NCI-H82 treated with DMSO at 0.1 percent for 48 hours (cell line): ENCODE measurements at regions not wholly inside any gene's neighbourhood (a gene's known extent, or its start where the extent isn't known, plus 50 kb on each side); places are given as distances from the start of the nearest gene placed in this dataset.
"Not testable (repeated sequence)": the region's sequence is repeated elsewhere in the genome, so short reads cannot be mapped to it uniquely, and the experiment has no call there.

ENCODE experiments used
- DNase-seq: peaks from one replicate; lab custom pipeline; 2025; ENCODE audit not compliant: unreplicated experiment; lab: John Stamatoyannopoulos, UW

- DNase-seq = no peak
These were observed 366.9 kb downstream of the OSR1 start for GRCh38 chr2:18991177-18992168.

DNA sequence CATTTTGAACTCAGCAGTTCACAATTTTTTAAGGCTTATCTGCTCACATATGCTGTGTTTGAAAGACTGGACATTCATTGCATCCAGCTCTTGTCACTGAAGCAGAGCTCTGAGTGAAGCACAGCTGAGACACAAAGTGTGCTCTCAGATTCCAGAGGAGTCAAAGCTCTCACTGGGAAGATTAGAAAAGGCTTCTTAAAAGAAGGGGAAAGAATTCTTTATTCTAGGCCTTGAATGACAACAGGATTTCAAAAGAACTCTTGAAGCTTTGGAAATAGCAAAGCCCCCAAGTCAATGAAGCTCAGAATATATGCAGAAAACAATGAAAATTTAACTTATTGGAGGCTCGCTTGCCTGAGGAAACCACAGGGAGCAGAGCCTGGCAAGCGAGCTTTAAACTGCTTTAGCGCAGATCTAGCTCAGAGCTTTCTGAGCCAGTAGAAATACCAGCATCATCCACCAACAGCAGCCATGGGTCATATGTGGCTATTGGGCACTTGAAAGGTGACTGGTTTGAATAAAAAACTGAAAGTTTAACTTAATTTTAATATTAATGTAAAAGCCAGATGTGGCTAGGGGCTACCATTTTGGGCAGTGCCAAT is 369.7 kb downstream of the OSR1 start:
- no peak for DNase-seq

DNA sequence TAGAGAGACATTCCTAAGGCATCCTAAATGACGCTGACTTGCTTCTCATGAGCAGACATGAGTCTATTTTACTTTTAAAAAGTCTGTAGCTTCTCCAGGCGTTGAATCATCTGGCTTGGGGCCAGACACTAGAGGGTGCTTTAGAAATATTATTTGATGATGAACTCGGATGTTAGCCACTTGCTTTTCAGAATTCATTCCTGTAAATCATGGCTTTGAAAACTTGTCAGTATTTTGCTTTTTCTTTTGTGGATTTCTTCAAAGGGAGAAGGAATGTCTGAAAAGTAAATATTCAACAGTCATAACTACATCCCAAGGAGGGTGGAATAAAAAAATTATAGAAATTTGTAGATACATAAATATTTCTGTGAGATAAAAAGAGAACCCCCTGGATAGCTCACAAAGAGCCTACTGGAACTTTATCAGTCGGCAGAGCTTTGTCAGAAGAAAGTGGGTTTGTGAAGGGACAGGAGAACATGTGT is 370.8 kb downstream of the OSR1 start:
- no peak for DNase-seq

GRCh38 chr2:18987016-18987415 is 371.4 kb downstream of the OSR1 start:
- DNase-seq = no peak

DNA sequence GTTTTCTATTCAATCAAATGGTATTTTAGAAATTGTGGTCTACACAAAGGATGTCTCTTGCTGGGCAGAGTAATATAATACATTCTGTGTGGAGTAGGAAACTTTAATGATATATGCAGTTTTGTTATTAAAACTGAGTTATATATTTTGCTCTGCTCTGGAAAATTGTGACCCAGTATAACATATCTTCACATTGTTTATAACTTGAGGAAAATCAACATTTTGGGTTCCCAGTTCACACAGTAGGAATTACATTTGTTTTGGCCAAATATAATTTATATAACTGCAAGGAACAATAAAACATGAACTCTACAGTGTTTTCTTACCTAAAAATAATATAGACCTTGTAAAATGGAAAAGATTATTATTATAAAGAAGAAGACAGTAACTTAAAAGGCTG is 372.4 kb downstream of the OSR1 start:
- no peak for DNase-seq

- no peak for DNase-seq
These were observed 377.5 kb downstream of the OSR1 start for GRCh38 chr2:18980786-18981430.

DNA sequence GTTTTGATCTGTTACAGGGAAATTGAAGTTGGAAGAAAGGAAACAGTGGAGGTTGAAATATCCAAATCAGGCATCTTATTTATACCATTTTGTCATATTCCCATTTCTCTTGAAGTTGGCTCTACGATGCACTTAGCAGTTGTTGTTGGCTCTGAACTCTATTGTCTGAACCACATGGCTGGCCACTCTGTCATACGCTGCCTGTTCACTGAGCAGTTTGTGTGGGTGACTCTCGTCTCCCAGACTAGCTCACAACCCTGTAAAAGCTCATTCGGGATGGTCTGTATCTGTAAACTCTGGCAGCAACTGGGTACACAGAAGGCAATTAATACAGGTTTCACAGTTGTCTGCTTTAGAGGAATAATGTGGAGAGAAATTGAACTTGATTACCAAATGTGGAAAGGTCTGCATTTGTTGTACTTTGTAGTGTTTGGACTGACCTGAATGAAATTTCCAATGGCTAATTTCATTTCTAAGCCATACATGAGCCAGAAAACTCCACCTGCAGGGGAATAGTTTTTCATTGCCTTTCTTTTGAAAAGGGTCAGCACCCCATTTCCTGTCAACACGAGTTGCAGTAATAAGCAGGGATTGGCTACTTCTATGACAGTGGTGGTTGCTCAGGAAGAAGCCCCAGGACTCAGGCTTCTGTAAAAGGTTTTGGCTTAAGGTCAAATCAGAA is 378.2 kb downstream of the OSR1 start:
- no peak for DNase-seq

GRCh38 chr2:18977409-18977808 is 381.0 kb downstream of the OSR1 start:
- DNase-seq = no peak

GRCh38 chr2:18976168-18976961 is 382.1 kb downstream of the OSR1 start:
- no peak for DNase-seq

DNA sequence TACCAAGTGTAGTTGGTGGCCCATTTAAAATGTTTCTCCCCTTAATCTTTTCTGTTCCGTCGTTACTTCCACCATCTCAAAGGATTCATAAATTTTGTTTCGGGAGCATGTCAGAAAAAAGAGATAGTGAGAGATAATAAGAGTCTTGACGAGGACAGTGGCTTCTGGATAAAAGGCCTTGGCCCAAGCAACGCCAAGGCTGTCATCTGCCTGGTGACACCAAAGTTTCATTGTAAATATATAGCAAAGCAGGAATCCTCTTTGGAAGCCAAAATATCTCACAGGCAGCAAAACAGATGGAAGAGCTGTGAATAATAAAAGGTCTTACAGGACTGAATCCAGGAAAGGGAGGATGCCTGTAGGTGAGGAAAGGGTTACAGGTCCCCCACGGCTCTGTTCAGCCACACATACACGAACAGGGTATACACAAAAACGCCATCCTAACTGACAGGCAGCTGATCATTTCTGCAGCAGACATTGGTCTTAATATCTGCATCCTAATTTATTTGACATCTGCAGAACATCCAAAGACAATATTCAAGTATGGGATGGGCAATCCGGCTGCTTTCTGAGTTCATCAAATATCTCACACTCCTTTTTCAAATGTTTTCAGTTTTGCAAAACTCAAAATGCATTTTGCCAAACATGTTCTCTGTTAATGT is 382.8 kb downstream of the OSR1 start:
- no peak for DNase-seq

DNA sequence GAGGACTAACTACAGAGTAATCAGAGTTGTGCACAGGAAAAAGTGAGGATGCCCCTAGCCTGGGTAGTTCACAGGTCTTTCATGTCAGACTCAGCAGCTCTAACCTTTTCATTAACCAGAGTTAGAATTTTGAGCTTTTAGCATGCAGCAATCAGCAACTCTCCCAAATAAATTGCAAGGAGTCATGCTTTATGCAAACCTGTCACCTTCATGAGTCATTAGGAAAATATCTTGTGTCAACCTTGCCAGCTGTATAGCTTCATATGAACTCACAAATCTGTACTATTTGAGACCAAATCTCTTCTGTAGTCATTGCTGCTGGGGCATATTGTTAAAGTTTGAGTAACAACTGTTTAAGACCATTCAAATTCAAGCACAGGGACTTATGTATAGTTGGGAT is 382.3 kb upstream of the NT5C1B start:
- peak; percentile 52 for DNase-seq

- DNase-seq = peak; percentile 92
These were observed 381.7 kb upstream of the NT5C1B start for GRCh38 chr2:18971069-18971378.

GRCh38 chr2:18966131-18966530 is 376.8 kb upstream of the NT5C1B start:
- no peak for DNase-seq

DNA sequence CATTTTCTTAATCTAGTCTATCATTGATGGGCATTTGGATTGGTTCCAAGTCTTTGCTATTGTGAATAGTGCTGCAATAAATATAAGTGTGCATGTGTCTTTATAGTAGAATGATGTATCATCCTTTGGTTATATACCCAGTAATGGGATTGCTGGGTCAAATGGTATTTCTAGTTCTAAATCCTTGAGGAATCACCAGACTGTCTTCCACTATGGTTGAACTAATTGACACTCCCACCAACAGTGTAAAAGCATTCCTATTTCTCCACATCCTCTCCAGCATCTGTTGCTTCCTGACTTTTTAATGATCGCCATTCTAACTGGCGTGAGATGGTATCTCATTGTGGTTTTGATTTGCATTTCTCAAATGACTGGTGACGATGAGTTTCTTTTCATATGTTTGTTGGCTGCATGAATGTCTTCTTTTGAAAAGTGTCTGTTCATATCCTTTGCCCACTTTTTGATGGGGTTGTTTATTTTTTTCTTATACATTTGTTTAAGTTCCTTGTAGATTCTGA is 374.4 kb upstream of the NT5C1B start:
- not testable (repeated sequence) for DNase-seq

DNA sequence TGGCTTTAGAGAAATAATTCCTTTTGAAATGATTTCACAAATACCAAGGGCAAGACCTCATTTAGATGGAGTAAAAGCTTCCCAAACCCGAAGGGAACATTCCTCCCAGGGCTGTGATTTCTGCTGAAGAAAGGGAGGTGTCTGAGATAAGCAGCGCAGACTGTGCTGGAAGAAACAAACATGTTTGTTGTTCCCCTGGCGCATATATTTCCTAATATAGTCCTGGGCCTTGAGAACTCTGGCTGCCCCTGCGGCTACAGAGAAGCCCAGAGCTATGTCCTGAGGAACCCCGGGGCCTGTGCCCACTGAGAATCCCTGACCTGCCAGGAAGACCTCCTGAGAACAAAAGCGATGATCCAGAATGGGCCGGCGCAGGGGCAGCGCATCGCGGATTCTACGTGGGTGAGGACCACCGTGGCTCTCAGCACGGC is 372.6 kb upstream of the NT5C1B start:
- DNase-seq = no peak

GRCh38 chr2:18959952-18960717 is 370.8 kb upstream of the NT5C1B start:
- no peak for DNase-seq

DNA sequence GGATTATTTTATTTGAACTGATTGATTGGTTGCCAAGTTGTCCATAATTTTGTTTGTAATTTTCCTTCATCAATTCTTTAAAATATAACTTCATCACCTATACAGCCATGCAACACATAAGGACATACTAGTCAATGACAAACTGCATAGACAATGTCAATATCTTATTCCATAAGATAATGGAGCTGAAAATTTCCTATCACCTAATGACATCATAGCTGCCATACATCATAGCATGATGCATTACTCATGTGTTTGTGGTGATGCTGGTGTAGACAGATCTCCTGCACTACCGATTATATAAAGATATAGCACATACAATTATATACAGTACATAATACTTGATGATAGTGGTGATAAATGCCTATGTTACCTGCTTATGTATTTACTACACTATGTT is 369.8 kb upstream of the NT5C1B start:
- no peak for DNase-seq

- DNase-seq = no peak
These were observed 368.5 kb upstream of the NT5C1B start for GRCh38 chr2:18957909-18958308.

DNA sequence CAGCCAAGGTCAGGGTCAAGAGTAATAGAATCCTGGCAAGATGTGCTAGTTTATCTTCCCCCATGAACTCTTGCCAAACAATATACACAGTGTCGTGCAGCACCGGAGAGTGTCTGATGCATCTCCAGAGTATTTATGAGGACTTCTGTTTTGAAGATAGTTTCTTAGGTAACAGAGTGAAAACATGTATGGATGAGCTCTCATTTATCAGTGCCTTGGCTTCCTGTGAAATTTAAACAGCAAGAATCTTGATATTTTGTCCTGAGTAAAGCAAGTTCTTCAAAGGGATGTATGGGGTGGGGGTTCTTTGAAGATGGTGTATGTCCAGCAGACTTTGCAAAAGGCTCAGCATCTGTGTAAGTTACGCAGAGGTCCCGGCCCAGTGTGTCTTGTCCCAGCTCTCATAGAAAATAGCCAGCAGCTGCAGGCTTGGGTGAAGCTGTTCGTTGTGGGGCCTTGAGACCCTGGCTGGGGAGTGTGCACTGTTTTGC is 361.0 kb upstream of the NT5C1B start:
- DNase-seq = no peak
